ENCODE measurements at regions not wholly inside any gene's neighbourhood (a gene's known extent, or its start where the extent isn't known, plus 50 kb on each side); places are given as distances from the start of the nearest gene placed in this dataset.

DNA sequence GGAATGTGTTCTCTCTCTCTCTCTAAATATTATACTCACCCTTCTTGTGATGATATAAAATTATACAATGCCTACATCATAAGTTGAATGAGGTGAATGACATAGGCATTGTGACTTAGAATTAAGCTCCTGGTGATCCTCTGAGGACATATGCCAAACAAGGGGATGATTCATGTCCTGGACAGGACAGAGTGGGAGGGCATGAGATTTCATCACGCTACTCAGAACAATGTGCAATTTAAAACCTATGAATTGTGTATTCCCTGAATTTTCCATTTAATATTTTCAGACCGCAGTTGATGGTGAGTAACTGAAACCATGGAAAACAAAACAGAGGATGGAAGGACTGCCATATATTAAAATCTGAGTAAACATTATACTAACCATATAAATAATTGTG is 782.2 kb upstream of the NUDT12 start:
- Histone ChIP-seq H3K4me3 (replicated peaks in 1 of 3; ENCODE audit: insufficient read depth in 1 of 3, low read depth in 1 of 3, low read length in 3 of 3) (no peak overlapping the region), H3K4me2 (ENCODE audit: insufficient read depth, low read length) (peak overlapping the region; percentile 32), H3K9ac (replicated peaks; ENCODE audit: extremely low read depth, insufficient read depth, low read length) (no peak overlapping the region), H3K9me1 (replicated peaks; ENCODE audit: control insufficient read depth, extremely low read depth, insufficient read depth, low read length) (no peaks in the 10 kb centered on the region), H3K9me3 (replicated peaks; ENCODE audit: control insufficient read depth, insufficient read depth, low read length) (no peaks in the 10 kb centered on the region), H3K36me3 (ENCODE audit: control insufficient read depth in 2 of 2, extremely low read depth in 1 of 2, insufficient read depth in 2 of 2, low read length in 2 of 2) (no peaks in the 10 kb centered on the region), H3K27me3 (ENCODE audit: control insufficient read depth in 2 of 2, insufficient read depth in 2 of 2, low read length in 2 of 2) (no peaks in the 10 kb centered on the region), H4K20me1 (replicated peaks; ENCODE audit: control insufficient read depth, extremely low read depth, insufficient read depth, low read length) (no peaks in the 10 kb centered on the region), H3K4me1 (ENCODE audit: control insufficient read depth, extremely low read depth, insufficient read depth, low read length) (peaks cover 5% of the 10 kb centered on the region), H3K27ac (ENCODE audit: insufficient read depth, low read depth, low read length) (no peak overlapping the region), H2AFZ (ENCODE audit: low read depth, low read length) (peak overlapping the region; percentile 17), H3K79me2 (ENCODE audit: control insufficient read depth, insufficient read depth, low read length) (no peaks in the 10 kb centered on the region)
- dilution Hi-C loops (cut with MboI; ENCODE audit: extremely low pct_ligation_motif_present, low sequenced_read_pairs): no loop called here
- no peak for TF ChIP-seq MYC (IDR thresholded peaks at IDR 0.05; ENCODE audit: low read depth, low read length)
- peak; percentile 61 for TF ChIP-seq FOS (IDR thresholded peaks at IDR 0.05; ENCODE audit: borderline replicate concordance, insufficient read depth, low read length)
- peak; percentile 50 for TF ChIP-seq JUN (IDR thresholded peaks at IDR 0.05; ENCODE audit: borderline replicate concordance, insufficient read depth, insufficient read length, low read depth)
- no peak for TF ChIP-seq POLR2AphosphoS5 (IDR thresholded peaks at IDR 0.05; ENCODE audit: insufficient read depth, low read depth, low read length)
- ChIA-PET CTCF (interaction anchor here (1.0 to 3.8 kb wide), 3 partner anchors 17 to 762 kb away, joined by 3 to 48 read pairs (median 5); no protein-coding TSS in a partner anchor), POLR2A (no interaction called here)
- no TSS peak for BruUV-seq (replicated peaks)
- intact Hi-C loops (cut with micrococcal nuclease): loop anchor here (2.0 to 10.0 kb wide), 2 partner anchors 460 to 1778 kb away; no protein-coding TSS in a partner anchor
- peak; percentile 44 for FAIRE-seq
- peak; percentile 80 for DNase-seq (ENCODE audit: low read depth, low spot score)

DNA sequence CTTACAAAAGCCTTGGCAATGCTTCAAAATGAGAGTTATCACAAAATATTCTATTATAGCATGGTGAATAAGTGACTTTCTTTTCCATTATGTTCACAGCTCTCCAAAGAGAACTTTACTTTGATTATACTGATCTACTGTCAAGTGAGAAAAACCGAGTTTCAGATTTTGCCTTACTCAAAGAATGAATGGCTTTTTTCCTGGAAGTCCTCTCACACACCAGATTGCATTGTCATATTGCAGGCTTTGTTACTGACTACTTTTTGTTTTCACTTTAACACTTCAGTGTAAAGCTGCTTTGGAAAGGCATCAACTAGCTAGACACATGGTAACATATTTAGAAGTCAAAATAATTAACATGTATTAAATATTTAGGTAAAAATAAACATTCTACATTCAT is 765.2 kb upstream of the NUDT12 start:
- FAIRE-seq (no peak), DNase-seq (ENCODE audit: low read depth, low spot score) (no peak)
- POLR2A ChIA-PET: no interaction called here
- no peaks in the 10 kb centered on the region for H3K36me3 ChIP-seq (ENCODE audit: control insufficient read depth in 2 of 2, extremely low read depth in 1 of 2, insufficient read depth in 2 of 2, low read length in 2 of 2)
- H4K20me1 ChIP-seq (replicated peaks; ENCODE audit: control insufficient read depth, extremely low read depth, insufficient read depth, low read length): no peaks in the 10 kb centered on the region
- no peaks in the 10 kb centered on the region for H3K9me1 ChIP-seq (replicated peaks; ENCODE audit: control insufficient read depth, extremely low read depth, insufficient read depth, low read length)
- H3K4me2 ChIP-seq (ENCODE audit: insufficient read depth, low read length): no peak overlapping the region
- CTCF ChIA-PET: interaction anchor here (1.1 to 1.7 kb wide), 5 partner anchors 17 to 746 kb away, joined by 3 to 4 read pairs (median 3); no protein-coding TSS in a partner anchor
- no TSS peak for BruUV-seq (replicated peaks)
- dilution Hi-C loops (cut with MboI; ENCODE audit: extremely low pct_ligation_motif_present, low sequenced_read_pairs): no loop called here
- no peak overlapping the region for H3K27ac ChIP-seq (ENCODE audit: insufficient read depth, low read depth, low read length)
- no peaks in the 10 kb centered on the region for H3K79me2 ChIP-seq (ENCODE audit: control insufficient read depth, insufficient read depth, low read length)
- no peak overlapping the region for H3K4me3 ChIP-seq (replicated peaks in 1 of 3; ENCODE audit: insufficient read depth in 1 of 3, low read depth in 1 of 3, low read length in 3 of 3)
- no peaks in the 10 kb centered on the region for H3K9me3 ChIP-seq (replicated peaks; ENCODE audit: control insufficient read depth, insufficient read depth, low read length)
- intact Hi-C loops (cut with micrococcal nuclease): no loop called here
- no peak overlapping the region for H2AFZ ChIP-seq (ENCODE audit: low read depth, low read length)
- no peaks in the 10 kb centered on the region for H3K27me3 ChIP-seq (ENCODE audit: control insufficient read depth in 2 of 2, insufficient read depth in 2 of 2, low read length in 2 of 2)
- H3K4me1 ChIP-seq (ENCODE audit: control insufficient read depth, extremely low read depth, insufficient read depth, low read length): no peaks in the 10 kb centered on the region
- no peak overlapping the region for H3K9ac ChIP-seq (replicated peaks; ENCODE audit: extremely low read depth, insufficient read depth, low read length)
- TF ChIP-seq CTCF (IDR thresholded peaks at IDR 0.05; ENCODE audit: extremely low read depth in 1 of 2, insufficient read depth in 1 of 2, low read depth in 1 of 2, low read length in 2 of 2): no peak
- TF ChIP-seq EZH2 (IDR thresholded peaks at IDR 0.05; ENCODE audit: borderline replicate concordance, low read depth, low read length, severe bottlenecking): no peak
- TF ChIP-seq POLR2A (IDR thresholded peaks at IDR 0.05; ENCODE audit: low read depth, low read length): no peak
- no peak for TF ChIP-seq POLR2AphosphoS5 (IDR thresholded peaks at IDR 0.05; ENCODE audit: insufficient read depth, low read depth, low read length)
- no peak for TF ChIP-seq MYC (IDR thresholded peaks at IDR 0.05; ENCODE audit: low read depth, low read length)
- no peak for TF ChIP-seq GATA2 (IDR thresholded peaks at IDR 0.05; ENCODE audit: insufficient read depth, insufficient read length, low read depth, low read length)
- no peak for TF ChIP-seq JUN (IDR thresholded peaks at IDR 0.05; ENCODE audit: borderline replicate concordance, insufficient read depth, insufficient read length, low read depth)
- no peak for TF ChIP-seq FOS (IDR thresholded peaks at IDR 0.05; ENCODE audit: borderline replicate concordance, insufficient read depth, low read length)
- TF ChIP-seq, protein P1, sequence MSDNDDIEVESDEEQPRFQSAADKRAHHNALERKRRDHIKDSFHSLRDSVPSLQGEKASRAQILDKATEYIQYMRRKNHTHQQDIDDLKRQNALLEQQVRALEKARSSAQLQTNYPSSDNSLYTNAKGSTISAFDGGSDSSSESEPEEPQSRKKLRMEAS (IDR thresholded peaks at IDR 0.05; ENCODE audit: insufficient read depth, insufficient read length): no peak

All from endothelial cell of umbilical vein (primary cell).